LNCaP clone FGC (cell line): ENCODE measurements at regions not wholly inside any gene's neighbourhood (a gene's known extent, or its start where the extent isn't known, plus 50 kb on each side); places are given as distances from the start of the nearest gene placed in this dataset.

ENCODE experiments used
- DNase-seq: peaks from one replicate; pipeline ENCODE4 v3.0.0-alpha.2; 2011; ENCODE audit warnings: low read depth
- H3K4me3 ChIP-seq: 2 replicates; pipeline ENCODE4 v1.5.1; 2011; ENCODE audit warnings: mild to moderate bottlenecking, low read depth, low read length, control low read depth
- CTCF ChIP-seq: IDR thresholded peaks from 2 replicates; pipeline ENCODE4 v1.5.1; 2012; ENCODE audit warnings: mild to moderate bottlenecking; ENCODE audit not compliant: control insufficient read depth, insufficient read depth; ENCODE audit errors: extremely low read depth

- TF ChIP-seq CTCF, result no peak
These were observed 55.0 kb downstream of the SOX4 start for GRCh38 chr6:21648475-21649050.

GRCh38 chr6:21653323-21653722, 59.8 kb downstream of the SOX4 start:
- no peak for TF ChIP-seq CTCF
- H3K4me3 ChIP-seq, result no peak overlapping the region
- DNase-seq, result no peak

More at GRCh38 chr6:21648475-21649050, 55.0 kb downstream of the SOX4 start:
- DNase-seq, result no peak
- H3K4me3 ChIP-seq, result no peak overlapping the region

GRCh38 chr6:21653905-21654304, 60.4 kb downstream of the SOX4 start:
- DNase-seq, result no peak

GRCh38 chr6:21654361-21654760, 60.8 kb downstream of the SOX4 start:
- no peak for TF ChIP-seq CTCF
- DNase-seq, result no peak
- H3K4me3 ChIP-seq, result no peak overlapping the region

More at GRCh38 chr6:21653905-21654304, 60.4 kb downstream of the SOX4 start:
- H3K4me3 ChIP-seq, result no peak overlapping the region
- no peak for TF ChIP-seq CTCF

- TF ChIP-seq CTCF, result no peak
- H3K4me3 ChIP-seq, result no peak overlapping the region
- DNase-seq, result no peak
These were observed 70.4 kb downstream of the SOX4 start for GRCh38 chr6:21663966-21664313.

- no peak for TF ChIP-seq CTCF
- no peak overlapping the region for H3K4me3 ChIP-seq
- DNase-seq, result no peak
These were observed 71.0 kb downstream of the SOX4 start for GRCh38 chr6:21664314-21665109.

GRCh38 chr6:21665110-21665391, 71.5 kb downstream of the SOX4 start:
- H3K4me3 ChIP-seq, result no peak overlapping the region
- no peak for TF ChIP-seq CTCF
- no peak for DNase-seq
